Hippocampal formation (tissue), 2 donors: ENCODE measurements at regions not wholly inside any gene's neighbourhood (a gene's known extent, or its start where the extent isn't known, plus 50 kb on each side); places are given as distances from the start of the nearest gene placed in this dataset.
A peak's percentile ranks its signal among the peaks of the same experiment; 100 is the strongest.
"Not testable (repeated sequence)": the region's sequence is repeated elsewhere in the genome, so short reads cannot be mapped to it uniquely, and the experiment has no call there.

Experiments
- DNase-seq, 2 donors: peaks; one replicate each; lab custom pipeline; 2025; lab: John Stamatoyannopoulos, UW

GRCh38 chr4:53920116-53920515, 144.3 kb downstream of the CHIC2 start:
- no peak for DNase-seq

DNA sequence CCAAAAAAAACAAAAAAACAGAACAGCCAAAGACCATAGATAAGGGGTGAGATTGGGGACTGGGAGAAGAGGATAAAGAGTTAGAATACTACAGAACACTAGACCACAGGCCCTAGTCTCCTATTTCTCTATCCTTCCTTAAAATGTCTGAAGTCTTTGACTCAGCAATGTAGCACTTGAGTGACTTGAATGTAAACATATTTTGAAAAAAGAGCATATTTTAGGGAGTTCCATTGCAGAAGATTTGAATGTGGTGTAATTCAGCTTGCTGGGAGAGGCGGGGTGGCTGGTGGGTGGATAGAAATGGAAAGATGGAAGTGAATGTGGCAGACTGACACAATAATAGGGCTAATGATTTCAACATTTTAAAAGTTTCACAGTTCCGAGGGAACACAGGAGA, 144.9 kb downstream of the CHIC2 start:
- DNase-seq = no peak

- no peak for DNase-seq
Observed at GRCh38 chr4:53917729-53918128, 146.7 kb downstream of the CHIC2 start.

DNA sequence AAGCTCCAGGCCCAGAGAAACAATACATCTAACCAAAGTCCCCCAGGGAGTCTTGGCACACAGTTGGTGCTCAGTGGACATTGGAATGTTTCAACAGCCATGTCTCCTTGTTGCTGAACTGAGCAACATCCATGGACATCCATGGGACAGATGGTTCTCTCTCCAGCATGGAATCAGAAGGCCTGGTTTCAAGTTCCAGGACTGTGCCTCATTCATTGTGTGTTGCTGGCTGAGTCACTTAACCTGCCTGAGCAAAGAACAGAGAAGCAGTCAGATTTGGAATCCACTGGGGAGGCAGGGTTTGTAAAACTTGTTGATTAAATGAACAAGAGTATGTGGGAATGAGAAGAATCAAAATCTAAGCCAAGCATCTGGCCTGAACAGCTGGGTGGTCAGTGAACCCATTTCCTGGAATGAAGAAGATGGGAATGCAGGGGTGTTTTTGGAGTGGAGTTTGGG, 147.9 kb downstream of the CHIC2 start:
- DNase-seq = no peak

GRCh38 chr4:53914313-53915016, 149.9 kb downstream of the CHIC2 start:
- no peak for DNase-seq

DNA sequence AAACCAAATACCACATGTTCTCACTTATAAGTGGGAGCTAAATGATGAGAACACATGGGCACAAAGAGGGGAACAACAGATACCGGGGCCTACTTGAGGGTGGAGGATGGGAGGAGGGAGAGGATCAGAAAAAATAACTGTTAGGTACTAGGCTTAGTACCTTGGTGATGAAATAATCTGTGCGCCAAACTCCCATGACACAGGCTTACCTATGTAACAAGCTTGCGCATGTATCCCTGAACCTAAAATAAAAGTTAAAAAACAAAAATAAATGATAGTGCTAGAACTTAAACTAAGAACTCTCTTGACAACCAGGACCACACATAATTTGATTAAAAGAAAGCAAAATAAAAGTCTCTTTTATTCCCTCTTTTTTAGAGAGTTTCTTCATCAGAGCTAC, 150.6 kb downstream of the CHIC2 start:
- no peak for DNase-seq

GRCh38 chr4:53912766-53913497, 151.5 kb downstream of the CHIC2 start:
- no peak for DNase-seq

DNA sequence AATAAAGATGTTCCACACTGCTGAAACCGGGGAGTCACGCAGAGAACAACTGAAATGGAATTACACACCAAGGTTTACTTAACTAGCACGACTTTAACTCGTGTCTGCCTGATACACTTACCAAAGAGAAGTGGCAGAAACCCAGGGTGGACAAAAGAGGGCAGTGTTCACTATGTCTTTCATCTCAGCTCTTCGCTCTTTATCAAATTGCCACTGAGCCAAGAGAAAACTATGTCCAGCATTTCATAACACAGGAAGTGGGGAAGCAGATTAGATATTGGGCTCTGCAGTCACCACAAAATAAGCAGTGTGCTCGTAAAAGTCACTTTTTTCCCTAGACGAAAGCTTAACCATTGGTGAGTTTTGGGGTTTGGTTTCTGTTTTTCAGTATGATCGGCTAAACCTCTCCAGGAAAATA, 155.7 kb downstream of the CHIC2 start:
- DNase-seq = peak in 1 of 2 donors; percentile 82

GRCh38 chr4:53907772-53908171, 156.6 kb downstream of the CHIC2 start:
- no peak for DNase-seq

- no peak for DNase-seq
Observed at GRCh38 chr4:53906606-53907190, 157.7 kb downstream of the CHIC2 start.

- DNase-seq = peak; percentile 14 to 33
Observed at GRCh38 chr4:53905941-53906377, 158.4 kb downstream of the CHIC2 start.

DNA sequence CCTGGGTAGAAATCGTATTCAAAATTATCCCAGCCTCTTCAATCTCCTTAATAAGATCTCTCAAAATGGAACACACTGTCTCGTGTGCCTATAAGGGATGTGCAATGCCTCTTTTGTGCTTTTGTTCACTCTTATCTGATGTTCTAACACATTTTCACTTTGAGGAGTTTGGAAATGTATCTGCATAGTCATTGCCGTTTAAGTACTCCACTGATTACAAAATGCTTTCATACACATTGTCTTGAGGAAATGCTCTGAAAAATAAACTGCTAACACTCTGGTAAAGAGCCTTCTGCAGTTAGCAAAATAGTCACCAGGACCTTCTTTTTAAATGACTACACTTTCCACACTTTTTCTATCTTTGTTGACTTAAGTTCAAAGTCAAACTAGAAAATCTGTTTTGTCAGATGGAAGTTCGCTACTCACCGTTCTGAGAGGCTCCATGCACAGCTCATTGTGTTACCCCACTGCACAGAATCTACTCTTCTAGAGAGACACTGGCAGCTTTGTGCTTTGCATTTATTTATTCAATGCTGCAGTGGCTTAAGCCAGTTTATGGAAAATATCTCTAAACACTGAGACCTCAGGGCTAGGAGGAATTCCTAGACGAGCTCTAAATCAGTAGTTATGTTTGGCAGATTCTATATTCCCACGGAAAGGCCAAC, 159.0 kb downstream of the CHIC2 start:
- no peak for DNase-seq

GRCh38 chr4:53902786-53903185, 161.6 kb downstream of the CHIC2 start:
- DNase-seq = no peak

GRCh38 chr4:53900271-53900649, 164.1 kb downstream of the CHIC2 start:
- DNase-seq = no peak

GRCh38 chr4:53899586-53900270, 164.7 kb downstream of the CHIC2 start:
- no peak for DNase-seq

- no peak for DNase-seq
Observed at GRCh38 chr4:53895137-53895536, 169.3 kb downstream of the CHIC2 start.

DNA sequence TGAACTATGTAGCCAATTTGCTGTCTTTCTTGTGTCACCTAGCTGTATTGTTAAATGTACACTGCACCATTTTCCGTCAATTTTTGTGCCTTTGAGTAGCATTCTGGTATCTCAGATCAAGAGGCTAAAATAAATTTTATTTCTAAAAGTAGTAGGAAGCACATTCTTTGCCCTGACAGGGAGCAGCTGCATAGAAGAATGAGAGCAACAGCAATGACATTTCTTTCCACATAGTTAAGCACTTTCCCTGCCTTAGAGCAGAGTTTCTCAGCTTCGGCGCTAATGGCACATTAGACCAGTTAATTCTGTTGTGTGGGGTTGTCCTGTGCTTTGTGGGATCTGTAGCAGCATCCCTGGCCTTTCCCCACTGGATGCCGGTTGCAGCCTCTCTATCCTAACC, 173.9 kb downstream of the CHIC2 start:
- no peak for DNase-seq

- DNase-seq = no peak
Observed at GRCh38 chr4:53889326-53890055, 174.9 kb downstream of the CHIC2 start.

DNA sequence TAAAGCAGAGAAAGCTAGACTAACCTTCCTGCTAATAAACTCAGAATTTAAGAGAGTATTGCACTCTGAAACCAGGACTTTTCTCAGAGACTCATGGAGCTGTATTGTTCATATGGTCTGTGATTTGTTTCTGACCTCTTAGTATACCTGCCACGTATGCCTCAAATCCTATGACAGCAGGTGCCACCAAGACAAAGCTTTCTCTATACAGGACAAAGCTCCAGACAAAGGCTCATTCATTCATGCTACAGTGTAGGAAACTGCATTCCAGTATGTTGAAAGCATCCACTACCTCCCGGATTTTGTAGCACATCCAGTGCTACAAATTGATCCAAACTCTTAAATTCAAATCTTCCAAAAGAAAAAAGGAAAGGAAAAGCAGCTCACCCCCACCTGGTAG, 178.3 kb downstream of the CHIC2 start:
- DNase-seq = no peak

GRCh38 chr4:53885668-53886067, 178.7 kb downstream of the CHIC2 start:
- no peak for DNase-seq

GRCh38 chr4:53877096-53877495, 187.3 kb downstream of the CHIC2 start:
- not testable (repeated sequence) for DNase-seq
